ENCODE measurements at regions not wholly inside any gene's neighbourhood (a gene's known extent, or its start where the extent isn't known, plus 50 kb on each side); places are given as distances from the start of the nearest gene placed in this dataset.

DNA sequence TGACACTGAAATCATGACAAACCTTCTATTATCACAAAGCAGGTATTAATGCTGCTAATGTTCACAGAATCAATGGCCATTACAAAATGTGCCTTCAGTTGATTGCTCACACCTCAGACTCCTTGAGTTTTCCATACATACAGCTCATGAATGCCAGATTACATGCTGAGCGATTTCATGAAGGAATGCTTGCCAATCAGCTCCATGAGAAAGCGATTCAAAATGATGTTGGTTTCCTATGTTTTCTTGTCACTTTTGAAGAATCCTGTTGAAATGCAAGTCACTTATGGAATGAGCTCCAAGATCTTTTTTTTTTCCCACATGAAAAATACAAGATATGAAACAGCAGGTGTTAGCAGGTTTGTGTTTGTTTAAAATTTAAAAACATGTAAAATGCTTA lies 68.0 kb upstream of the GPCPD1 start:
- TF ChIP-seq, protein P1, sequence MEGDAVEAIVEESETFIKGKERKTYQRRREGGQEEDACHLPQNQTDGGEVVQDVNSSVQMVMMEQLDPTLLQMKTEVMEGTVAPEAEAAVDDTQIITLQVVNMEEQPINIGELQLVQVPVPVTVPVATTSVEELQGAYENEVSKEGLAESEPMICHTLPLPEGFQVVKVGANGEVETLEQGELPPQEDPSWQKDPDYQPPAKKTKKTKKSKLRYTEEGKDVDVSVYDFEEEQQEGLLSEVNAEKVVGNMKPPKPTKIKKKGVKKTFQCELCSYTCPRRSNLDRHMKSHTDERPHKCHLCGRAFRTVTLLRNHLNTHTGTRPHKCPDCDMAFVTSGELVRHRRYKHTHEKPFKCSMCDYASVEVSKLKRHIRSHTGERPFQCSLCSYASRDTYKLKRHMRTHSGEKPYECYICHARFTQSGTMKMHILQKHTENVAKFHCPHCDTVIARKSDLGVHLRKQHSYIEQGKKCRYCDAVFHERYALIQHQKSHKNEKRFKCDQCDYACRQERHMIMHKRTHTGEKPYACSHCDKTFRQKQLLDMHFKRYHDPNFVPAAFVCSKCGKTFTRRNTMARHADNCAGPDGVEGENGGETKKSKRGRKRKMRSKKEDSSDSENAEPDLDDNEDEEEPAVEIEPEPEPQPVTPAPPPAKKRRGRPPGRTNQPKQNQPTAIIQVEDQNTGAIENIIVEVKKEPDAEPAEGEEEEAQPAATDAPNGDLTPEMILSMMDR (IDR thresholded peaks at IDR 0.05; ENCODE audit: low read depth, low read length) = no peak
- TF ChIP-seq EZH2phosphoT487 (IDR thresholded peaks at IDR 0.05; ENCODE audit: low read depth) = no peak

All from OCI-LY3 (cell line).